Activated CD8-positive, alpha-beta memory T cell treated with anti-CD3 and anti-CD28 coated beads, Interleukin-2, amount 50 U/mL, for 48 hours (primary cell): ENCODE measurements at regions not wholly inside any gene's neighbourhood (a gene's known extent, or its start where the extent isn't known, plus 50 kb on each side); places are given as distances from the start of the nearest gene placed in this dataset.

Experiments used
- DNase-seq: peaks from one replicate; pipeline ENCODE4 v3.0.0-alpha.2; 2020

DNA sequence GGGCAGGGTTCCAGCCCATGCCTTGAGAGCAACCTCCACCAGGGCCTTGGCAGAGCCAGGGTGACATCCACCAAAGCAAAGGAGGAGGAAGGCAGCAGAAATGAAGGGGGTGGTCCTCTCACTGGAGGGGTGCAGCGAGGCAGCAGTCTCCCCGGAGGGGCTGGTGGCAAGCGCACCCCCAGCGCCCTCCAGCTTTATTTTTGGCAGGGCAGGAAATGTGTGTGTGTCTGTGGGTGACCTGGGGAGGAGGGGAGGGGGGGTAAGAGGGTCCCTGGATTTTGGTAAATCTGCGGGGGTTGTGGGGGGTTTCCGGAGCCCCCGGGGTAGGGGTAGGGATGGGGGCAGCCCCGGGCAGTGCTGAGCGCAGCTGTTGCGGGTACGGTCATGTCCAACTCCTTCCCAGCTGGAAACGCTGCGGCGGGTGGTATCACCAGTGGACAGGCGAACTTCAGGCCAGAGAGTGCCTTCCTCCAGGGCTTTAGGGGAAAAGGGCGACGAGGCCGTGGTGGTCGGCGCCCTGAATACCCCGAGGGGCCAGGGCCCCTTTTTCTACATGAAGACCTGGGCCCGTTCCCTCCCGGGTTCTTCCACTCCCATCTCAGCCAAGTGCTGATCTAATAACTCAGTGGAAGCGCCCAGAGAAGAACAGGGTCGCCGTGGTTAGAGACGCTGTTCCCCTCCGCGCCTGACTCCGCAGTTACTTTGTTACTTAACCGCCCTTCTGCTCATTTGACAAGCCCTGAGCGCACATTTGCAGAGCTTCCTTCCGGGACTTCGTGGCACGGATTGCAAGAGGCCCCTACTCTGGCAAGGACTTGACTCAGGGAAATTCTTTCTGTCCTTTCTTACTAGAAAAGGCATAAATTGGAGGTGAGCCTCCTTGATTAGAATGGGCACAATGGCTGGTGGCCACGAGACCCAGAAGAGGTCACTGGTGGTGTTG, 55.2 kb downstream of the FOS start:
- peak; percentile 70 for DNase-seq

- no peak for DNase-seq
Measured at GRCh38 chr14:75334549-75335051, 56.0 kb downstream of the FOS start.

DNA sequence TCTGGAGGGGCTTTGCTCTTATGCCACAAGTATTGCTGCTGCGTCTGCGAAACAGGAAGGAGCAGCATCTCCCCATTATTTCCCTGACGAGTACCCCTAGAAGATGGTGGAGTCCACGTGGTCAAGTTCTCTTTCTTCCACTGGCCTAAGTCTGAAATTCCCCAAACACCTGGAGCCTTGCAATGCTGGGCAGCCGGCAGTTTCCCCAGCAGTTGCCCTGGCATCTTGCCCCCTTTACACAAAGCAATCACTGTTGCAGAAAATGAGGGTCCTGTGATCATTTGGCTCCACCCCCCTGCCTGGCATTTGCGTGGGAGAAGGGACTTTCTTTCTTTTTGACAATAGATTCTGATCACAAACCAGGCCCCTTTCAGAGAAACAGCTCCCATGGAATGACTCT, 56.9 kb downstream of the FOS start:
- no peak for DNase-seq

DNA sequence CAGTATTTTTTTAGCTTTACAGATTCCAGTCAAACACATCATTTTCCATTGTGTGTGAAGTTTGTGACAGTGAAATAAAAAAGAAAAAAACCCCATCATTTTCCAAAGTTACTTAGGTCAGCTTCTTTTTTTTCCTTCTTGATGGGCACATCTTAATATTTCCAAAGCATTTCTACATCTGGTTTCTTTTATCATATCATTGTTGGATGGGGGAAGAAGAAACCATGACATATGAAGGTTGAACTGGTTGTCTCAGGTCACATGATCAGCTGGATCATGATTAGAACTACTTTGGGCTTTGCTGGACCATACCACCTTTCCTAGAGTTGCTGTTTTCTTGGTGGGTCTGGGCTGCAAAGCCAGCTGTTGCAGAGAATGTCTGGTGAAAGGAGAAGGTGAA, 59.8 kb downstream of the FOS start:
- no peak for DNase-seq

DNA sequence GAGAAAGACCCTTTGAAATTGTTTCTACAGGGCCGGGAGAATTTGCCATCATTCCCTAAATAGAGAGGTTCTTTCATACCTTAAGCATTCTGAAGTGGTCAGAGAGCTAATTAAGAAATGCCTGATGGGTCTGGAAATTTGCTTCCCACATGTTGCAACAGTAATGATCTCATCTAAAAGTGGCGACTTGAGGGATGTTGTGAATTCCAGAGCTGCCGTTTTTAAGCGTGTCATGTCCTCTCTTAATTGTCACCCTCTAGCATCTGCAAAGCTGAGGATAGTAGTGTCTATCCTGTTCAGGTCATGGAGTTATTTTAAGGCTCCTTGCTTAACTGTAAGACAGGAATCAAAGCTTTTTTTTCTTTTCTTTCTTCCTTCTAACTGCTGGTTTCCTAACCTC, 60.4 kb downstream of the FOS start:
- DNase-seq = no peak

DNA sequence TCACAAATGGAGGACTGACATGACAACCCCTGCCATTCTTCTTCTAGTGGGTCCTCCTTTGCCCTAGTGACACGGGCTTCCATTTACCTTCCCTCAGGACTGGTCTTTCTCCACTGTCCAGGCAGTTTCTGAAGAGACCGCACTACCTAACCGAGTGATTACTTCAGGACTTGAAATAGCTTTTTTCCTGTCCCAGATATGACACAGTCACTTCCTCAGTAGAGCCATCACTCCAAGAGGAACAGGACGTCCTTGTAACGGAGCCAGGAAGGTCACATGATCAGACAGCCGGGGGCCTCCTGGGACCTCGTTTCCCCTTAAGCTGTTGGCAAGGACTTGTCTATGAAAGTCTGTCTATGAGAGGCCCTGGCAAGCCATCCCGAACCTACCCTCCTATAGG, 62.3 kb downstream of the FOS start:
- DNase-seq = no peak

- DNase-seq = no peak
Measured at GRCh38 chr14:75341620-75342019, 63.0 kb downstream of the FOS start.

DNA sequence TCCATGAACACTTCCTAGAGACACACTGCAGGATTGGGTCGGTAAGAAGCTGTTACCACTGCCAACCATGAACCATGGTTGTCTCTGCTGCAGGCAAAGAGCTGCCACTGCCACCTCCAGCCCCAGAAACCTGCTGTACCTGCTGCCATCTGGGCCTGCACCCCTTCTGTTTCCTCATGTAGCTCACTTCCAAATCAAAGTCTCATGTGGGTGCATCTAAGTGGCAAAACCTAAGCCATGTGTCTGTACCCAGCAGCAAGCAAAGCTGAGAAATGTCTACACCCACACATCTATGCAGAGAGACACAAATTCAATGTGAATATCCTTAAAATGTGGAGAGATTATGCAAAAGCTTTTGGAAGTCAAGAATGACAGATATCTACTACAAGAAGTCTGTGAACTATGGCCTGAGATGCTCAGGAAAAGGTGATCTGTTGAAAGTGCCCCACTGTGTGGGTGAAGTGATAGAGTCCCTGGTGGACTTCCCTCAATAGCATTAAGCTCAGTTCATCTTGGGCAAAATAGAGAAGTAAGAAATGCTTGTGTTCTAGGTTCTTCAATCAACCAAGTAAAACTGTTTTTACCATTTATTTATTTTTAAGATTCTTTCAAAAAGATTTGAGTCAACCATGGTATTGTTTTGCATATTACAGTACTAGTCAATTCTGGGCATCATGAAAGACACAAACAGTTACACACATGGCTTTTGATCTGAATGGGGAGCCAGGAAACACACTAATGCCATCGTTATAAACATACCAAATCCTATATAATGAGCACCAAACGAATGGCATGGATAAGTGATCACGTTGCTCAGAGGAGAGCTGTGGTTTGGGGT, 64.4 kb downstream of the FOS start:
- no peak for DNase-seq

DNA sequence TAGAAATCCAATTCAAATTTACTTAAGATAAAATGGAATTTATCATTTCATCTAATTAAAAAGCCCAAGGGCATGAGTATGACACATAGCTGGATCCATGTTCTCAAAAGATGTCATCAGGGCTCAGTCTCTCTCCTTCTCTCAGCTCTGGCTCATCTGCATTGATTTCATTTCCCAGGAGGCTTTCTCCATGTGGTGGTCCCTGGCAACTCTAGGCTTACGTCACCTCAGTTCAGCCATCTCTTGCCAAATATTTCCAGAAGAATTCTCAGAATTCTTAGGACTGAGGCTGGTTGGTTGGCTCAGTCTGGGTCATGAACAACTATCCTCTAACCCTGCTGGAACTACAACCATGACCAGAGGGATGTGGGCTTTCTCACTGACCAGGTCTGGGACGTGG, 65.3 kb downstream of the FOS start:
- no peak for DNase-seq

DNA sequence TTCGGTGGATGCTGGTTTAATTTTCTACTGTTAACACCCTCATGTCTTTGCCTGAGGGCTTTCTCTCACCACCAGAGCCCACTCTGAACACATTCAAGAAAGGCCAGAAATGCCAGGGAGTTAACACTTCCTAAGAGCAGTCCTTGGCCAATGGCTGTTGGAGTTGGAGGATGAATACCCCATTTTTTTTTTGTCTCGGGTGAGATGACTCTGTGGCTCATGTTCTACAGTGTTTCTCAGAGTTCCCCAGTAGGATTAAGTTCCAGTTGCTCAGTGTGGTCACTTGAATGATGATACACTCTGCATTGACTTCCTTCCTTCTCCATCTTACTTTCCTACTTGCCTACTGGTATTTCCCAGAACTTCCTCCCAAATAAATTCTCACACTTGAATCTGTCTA, 65.8 kb downstream of the FOS start:
- DNase-seq = no peak

DNA sequence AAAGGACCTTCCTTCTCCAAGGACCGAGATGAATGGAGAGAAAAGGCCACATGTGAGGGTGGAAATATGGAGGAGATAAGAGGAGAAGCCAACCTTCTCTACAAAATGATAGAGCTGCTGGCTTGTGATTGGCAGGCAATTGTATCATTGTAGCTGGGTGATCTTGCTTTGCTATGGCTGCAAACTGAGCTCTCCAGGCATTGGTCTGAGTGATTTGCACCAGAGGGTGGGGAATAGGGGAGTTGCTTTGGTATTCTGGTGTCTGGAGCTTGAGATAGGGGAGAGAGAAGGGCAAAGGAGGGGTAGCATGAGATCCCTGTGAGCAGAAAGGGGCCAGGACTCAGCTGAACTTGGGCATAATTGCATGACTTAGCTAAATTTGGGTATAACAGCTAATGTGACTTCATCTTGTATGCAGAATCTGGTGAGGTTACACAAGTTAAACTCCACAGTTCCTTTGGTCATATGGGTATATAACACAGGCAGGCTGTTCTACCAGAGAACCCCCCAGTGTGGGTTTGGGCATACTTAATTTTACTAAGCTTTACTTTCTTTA, 72.0 kb downstream of the FOS start:
- no peak for DNase-seq

- DNase-seq = no peak
Measured at GRCh38 chr14:75359098-75359497, 68.7 kb upstream of the JDP2 start.

GRCh38 chr14:75361041-75361440, 66.8 kb upstream of the JDP2 start:
- DNase-seq = no peak

- DNase-seq = no peak
Measured at GRCh38 chr14:75361751-75362433, 65.9 kb upstream of the JDP2 start.

- no peak for DNase-seq
Measured at GRCh38 chr14:75363130-75363529, 64.7 kb upstream of the JDP2 start.

- no peak for DNase-seq
Measured at GRCh38 chr14:75363570-75364227, 64.1 kb upstream of the JDP2 start.

GRCh38 chr14:75365116-75365515, 62.7 kb upstream of the JDP2 start:
- DNase-seq = no peak

GRCh38 chr14:75366963-75367362, 60.9 kb upstream of the JDP2 start:
- no peak for DNase-seq

DNA sequence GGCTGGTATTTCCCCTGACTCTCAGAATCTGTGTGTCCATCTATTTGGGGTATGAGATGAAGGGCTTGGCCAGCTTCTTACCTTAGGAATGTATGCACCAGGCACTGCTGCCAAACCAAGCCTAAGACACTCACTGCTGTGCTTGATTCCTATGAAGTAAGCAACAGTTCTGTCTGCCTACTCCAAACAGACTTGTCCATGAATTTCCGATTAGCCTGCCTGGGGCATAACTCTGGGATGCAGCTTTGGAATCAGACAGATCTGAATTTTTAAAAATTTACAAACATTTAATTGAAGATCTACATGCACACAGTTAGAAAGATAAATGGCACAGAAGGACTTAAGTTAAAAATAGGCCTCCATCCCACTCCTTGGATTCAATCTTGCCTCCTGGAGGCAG, 59.5 kb upstream of the JDP2 start:
- no peak for DNase-seq

GRCh38 chr14:75369506-75369905, 58.3 kb upstream of the JDP2 start:
- DNase-seq = no peak

GRCh38 chr14:75370416-75371205, 57.2 kb upstream of the JDP2 start:
- no peak for DNase-seq

GRCh38 chr14:75371297-75371696, 56.5 kb upstream of the JDP2 start:
- DNase-seq = no peak
